GM21825 (cell line): ENCODE measurements at regions not wholly inside any gene's neighbourhood (a gene's known extent, or its start where the extent isn't known, plus 50 kb on each side); places are given as distances from the start of the nearest gene placed in this dataset.

Experiments
- ATAC-seq: cut with Tn5 transposase; IDR thresholded peaks from one replicate; pipeline ENCODE4 v1.9.1; 2021; ENCODE audit warnings: mild to moderate bottlenecking, moderate library complexity; ENCODE audit not compliant: unreplicated experiment

GRCh38 chr2:128708106-128708816 is 389.6 kb upstream of the HS6ST1 start:
- no peak for ATAC-seq

DNA sequence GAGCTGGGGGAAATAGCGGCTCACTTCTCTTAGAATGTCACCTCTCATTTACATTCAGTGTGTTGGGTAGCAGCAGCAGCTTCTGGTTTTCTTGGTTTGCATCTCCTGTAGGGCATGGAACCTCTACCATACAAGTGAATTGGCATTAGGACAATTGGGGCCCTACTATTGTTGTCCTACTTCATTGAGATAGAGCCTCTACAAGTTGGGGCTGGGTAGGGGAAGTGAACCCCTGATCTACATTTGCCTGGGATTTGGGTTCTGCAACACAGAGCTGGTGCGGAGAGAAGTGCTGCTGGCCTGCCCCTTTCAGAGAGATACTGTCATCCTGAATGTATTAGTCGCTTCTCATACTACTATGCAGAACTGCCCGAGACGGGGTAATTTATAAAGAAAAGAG is 391.6 kb upstream of the HS6ST1 start:
- no peak for ATAC-seq

DNA sequence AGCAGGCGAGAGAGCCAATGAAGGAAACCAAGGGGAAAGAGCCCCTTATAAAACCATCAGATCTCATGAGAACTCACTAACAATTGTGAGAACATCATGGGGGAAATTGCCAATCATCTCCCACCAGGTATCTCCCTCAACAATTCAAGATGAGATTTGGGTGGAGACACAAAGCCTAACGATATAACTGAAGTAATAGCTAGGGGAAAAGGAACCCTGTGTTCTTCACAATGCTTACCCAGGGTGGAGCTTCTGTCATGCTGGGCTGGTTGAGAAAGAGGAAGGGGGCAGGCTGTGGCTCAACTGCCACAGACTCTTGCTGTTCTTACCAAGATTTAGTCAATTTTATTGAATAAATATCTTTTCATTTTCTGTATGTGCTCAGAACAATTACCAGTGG is 392.1 kb upstream of the HS6ST1 start:
- ATAC-seq = no peak

DNA sequence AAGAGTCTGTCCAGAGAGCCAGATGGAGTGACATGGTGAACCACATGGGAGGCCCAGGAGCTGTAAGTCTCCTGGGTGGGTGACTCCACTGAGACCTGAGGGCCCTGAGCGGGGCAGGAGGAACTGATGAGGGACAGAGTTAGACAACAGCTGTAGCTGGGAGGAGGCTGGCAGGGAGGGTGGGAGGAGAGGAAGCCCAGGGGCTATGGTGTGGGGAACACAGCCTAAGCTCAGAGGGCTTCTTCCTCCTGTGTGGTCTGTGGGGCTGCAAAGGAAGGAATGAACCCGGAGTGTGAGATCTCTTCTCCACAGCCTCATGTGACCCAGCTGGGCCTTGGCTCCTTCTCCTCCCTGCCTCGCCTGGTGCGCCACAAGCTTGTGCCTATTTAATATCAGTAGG is 395.6 kb upstream of the HS6ST1 start:
- no peak for ATAC-seq

GRCh38 chr2:128714851-128715312 is 396.2 kb upstream of the HS6ST1 start:
- ATAC-seq = no peak

DNA sequence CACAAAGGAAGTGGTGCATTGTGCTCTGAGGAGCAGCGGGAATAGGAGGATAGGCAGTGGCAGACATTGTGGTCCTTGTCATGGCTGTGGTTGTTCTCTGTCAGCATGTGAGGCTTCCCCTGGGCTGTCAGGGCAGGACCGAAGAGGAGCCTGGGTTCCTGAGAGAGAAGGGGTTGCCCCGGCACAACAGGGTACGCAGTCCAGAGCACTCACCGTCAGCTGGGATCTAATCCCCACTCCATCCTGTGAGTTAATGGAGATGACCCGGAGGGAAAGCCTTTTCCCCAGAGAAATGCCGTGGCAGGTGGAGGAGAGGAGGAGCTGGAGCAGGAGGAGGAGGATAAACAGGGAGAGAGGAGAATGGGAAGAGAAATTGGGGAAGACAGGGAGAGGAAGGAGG is 396.7 kb upstream of the HS6ST1 start:
- ATAC-seq = no peak

GRCh38 chr2:128716299-128716721 is 397.6 kb upstream of the HS6ST1 start:
- ATAC-seq = no peak

- ATAC-seq = no peak
Observed at GRCh38 chr2:128717758-128718710, 399.4 kb upstream of the HS6ST1 start.

- ATAC-seq = no peak
Observed at GRCh38 chr2:128720080-128721022, 401.7 kb upstream of the HS6ST1 start.

- ATAC-seq = no peak
Observed at GRCh38 chr2:128721096-128721495, 402.4 kb upstream of the HS6ST1 start.

- no peak for ATAC-seq
Observed at GRCh38 chr2:128722489-128722888, 403.8 kb upstream of the HS6ST1 start.

DNA sequence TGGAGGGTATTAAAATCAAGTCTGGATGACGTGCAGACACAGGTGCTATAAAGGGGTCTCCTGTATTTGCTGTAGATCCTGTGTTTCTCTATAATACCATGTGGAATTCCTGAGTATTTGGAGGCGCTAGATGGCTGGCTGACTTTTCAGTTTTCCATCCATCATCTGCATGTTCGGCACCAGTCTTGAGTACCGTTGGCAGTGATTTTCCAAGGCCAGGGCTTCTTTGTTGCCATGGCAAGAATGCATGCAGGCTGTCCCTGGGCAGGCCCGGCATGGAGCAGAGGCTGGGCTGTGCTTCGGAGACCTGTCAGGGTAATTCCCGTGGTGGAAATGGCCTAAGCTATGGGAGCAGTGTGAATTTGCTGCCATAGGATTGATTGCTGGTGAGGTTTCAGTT is 405.9 kb upstream of the HS6ST1 start:
- no peak for ATAC-seq

DNA sequence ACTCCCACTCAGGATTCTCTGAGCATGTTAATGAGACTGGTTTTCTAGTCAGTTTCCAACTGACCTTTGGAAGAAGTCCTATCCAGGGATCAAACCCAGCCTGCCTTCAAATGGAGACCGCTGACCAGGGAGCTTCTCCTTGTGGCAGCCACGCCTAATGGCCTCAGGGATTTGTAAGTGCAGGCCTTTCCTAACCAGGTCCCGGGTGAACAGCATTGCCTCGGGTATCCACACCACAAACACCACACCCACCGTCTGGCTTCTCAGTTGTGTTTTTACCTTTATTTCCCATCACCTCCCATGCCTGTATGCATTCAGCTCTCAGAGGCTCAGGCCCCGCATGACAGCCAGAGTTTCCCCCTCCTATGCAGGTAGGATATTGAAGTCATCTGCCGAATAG is 406.3 kb upstream of the HS6ST1 start:
- no peak for ATAC-seq

- no peak for ATAC-seq
Observed at GRCh38 chr2:128726236-128726635, 407.6 kb upstream of the HS6ST1 start.

GRCh38 chr2:128726911-128727310 is 408.2 kb upstream of the HS6ST1 start:
- no peak for ATAC-seq

DNA sequence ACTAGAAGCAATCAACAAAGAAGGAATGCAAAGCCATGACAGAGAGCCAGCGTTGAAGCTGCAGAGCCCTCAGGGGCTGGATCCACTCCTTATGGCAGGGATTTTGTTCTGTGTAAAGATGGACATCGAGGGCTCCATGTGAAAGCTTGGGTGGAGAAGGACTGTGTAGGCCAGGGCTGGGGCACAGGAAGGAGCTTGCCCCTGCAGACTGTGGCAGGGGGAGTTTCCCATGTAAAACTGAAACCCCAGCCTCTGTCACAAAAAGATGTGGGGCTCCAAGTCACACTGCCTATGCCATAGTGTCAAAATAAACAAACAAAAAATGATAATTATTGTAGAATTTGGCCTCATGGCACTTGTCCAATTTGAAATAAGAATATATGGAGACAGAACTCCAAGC is 408.7 kb upstream of the HS6ST1 start:
- peak; percentile 74 for ATAC-seq

DNA sequence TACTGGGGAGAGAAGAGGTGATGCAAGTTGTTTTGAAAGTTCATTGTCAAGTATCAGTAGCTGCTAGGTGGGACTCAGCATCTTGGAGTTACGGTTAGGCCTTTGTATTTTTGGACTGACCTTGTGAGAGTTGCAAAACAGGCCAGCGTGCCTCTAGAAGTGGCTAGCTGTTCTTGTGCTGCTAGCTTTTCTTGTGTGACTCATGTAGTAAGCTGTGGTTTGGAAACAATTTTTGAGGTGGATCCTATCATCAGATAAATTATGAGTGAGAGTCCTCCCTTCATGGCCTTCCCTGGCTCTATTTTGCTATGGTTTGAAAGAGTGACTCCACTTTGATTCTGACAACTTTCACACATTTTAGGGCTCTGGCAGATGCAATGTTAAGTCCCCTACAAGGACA is 409.2 kb upstream of the HS6ST1 start:
- ATAC-seq = no peak

GRCh38 chr2:128729051-128729450 is 410.4 kb upstream of the HS6ST1 start:
- ATAC-seq = no peak

GRCh38 chr2:128731994-128732650 is 413.5 kb upstream of the HS6ST1 start:
- no peak for ATAC-seq

GRCh38 chr2:128732976-128733431 is 414.3 kb upstream of the HS6ST1 start:
- ATAC-seq = peak; percentile 43
